Transverse colon (tissue), 4 donors: ENCODE measurements at regions not wholly inside any gene's neighbourhood (a gene's known extent, or its start where the extent isn't known, plus 50 kb on each side); places are given as distances from the start of the nearest gene placed in this dataset.

Experiments used
- CTCF ChIP-seq, 5 experiments: fragments of 200-600 bp in 3 of 5; fragments of 450-650 bp in 2 of 5; sonication (generic) in 3 of 5; IDR thresholded peaks; 1 replicate in 2 of 5; 2 replicates in 3 of 5; pipeline ENCODE4 v1.5.1; 2016 to 2017; ENCODE audit warnings: antibody characterized with exemption in 5 of 5, inconsistent platforms in 3 of 5, mild to moderate bottlenecking in 2 of 5, moderate library complexity in 1 of 5
- POLR2AphosphoS5 ChIP-seq, 3 donors: sonication (generic); formaldehyde crosslinking; IDR thresholded peaks; one replicate each; pipeline ENCODE4 v1.6.1; 2016; ENCODE audit warnings: antibody characterized with exemption in 3 of 3

- no peak for TF ChIP-seq CTCF (IDR thresholded peaks at IDR 0.05)
- TF ChIP-seq POLR2AphosphoS5 (IDR thresholded peaks at IDR 0.05): no peak
Measured at GRCh38 chr13:33707449-33707848, 110.5 kb upstream of the RFC3 start.
